HepG2 (cell line): ENCODE measurements at regions not wholly inside any gene's neighbourhood (a gene's known extent, or its start where the extent isn't known, plus 50 kb on each side); places are given as distances from the start of the nearest gene placed in this dataset.

Source experiments
- ATAC-seq: fragments of 200-7000 bp; cut with Tn5 transposase; 3 replicates; pipeline ENCODE4 v1.9.1; 2020; ENCODE audit warnings: mild to moderate bottlenecking, moderate library complexity
- BruUV-seq: library from RNA; stranded (reverse); fragments of 400-500 nt; replicated peaks from 2 replicates; lab custom pipeline; 2021; lab: Mats Ljungman, UMichigan
- CTCF ChIA-PET: fragments of 300-600 bp; formaldehyde crosslinking; extraction: SDS; loops from one replicate; lab custom pipeline; 2021; ENCODE audit warnings: low total read pairs, inconsistent platforms, low intra/inter-chr PET ratio; lab: Yijun Ruan, JAX
- POLR2A ChIA-PET: fragments of 350-600 bp; sonication (Branson Sonifier 250); formaldehyde crosslinking; loops from one replicate; lab custom pipeline; 2020; ENCODE audit warnings: antibody characterized with exemption, inconsistent platforms; lab: Yijun Ruan, JAX
- DNase-seq: peaks from one replicate; pipeline ENCODE4 v3.0.0-alpha.2; 2015; ENCODE audit warnings: low spot score
- FAIRE-seq: peaks from 3 replicates; lab custom pipeline; 2011; peaks lifted over from hg19 to GRCh38; lab: Jason Lieb, UNC
- H2AFZ ChIP-seq: one replicate; pipeline ENCODE4 v1.6.1; 2011; ENCODE audit warnings: low read length, inconsistent platforms
- H3K27ac ChIP-seq: fragments of 300-600 bp; 3 replicates; pipeline ENCODE4 v1.8.0; 2011; ENCODE audit warnings: mixed run types, mild to moderate bottlenecking, mixed read lengths, low read length, inconsistent platforms; ENCODE audit not compliant: insufficient read depth; ENCODE audit errors: extremely low read length
- H3K27me3 ChIP-seq, 2 experiments: fragments of 200-600 bp in 1 of 2; 2 replicates in 1 of 2; 3 replicates in 1 of 2; pipeline versions ENCODE4 v1.6.0 to v1.8.0; 2011; ENCODE audit warnings: low read length in 2 of 2, mild to moderate bottlenecking in 2 of 2, moderate library complexity in 2 of 2, inconsistent platforms in 1 of 2; ENCODE audit not compliant: insufficient read depth in 2 of 2, control insufficient read depth in 1 of 2
- H3K36me3 ChIP-seq, 2 experiments: fragments of 200-600 bp in 1 of 2; replicated peaks in 1 of 2; 2 replicates in 1 of 2; 3 replicates in 1 of 2; pipeline versions ENCODE4 v1.5.1 to v1.8.0; 2011; ENCODE audit warnings: low read length in 2 of 2, inconsistent platforms in 1 of 2; ENCODE audit not compliant: insufficient read depth in 2 of 2, control insufficient read depth in 1 of 2
- H3K4me1 ChIP-seq: 2 replicates; pipeline ENCODE4 v1.5.1; 2012; ENCODE audit warnings: low read length, inconsistent platforms; ENCODE audit not compliant: insufficient read depth
- H3K4me2 ChIP-seq: 2 replicates; pipeline ENCODE4 v1.6.0; 2011; ENCODE audit warnings: low read depth, low read length, inconsistent platforms
- H3K4me3 ChIP-seq, 3 experiments: fragments of 200-600 bp in 1 of 3; sonication (generic), shearing (Covaris generic) in 1 of 3; replicated peaks in 1 of 3; 2 replicates each; pipeline ENCODE4 v1.5.1; 2011 to 2016; ENCODE audit warnings: low read length in 3 of 3, inconsistent platforms in 2 of 3, low read depth in 2 of 3, mild to moderate bottlenecking in 2 of 3, control low read depth in 1 of 3, mixed read lengths in 1 of 3; ENCODE audit not compliant: insufficient read depth in 1 of 3
- H3K79me2 ChIP-seq: one replicate; pipeline ENCODE4 v1.6.1; 2011; ENCODE audit warnings: low read length, inconsistent platforms; ENCODE audit not compliant: insufficient read depth
- H3K9ac ChIP-seq: 2 replicates; pipeline ENCODE4 v1.6.0; 2011; ENCODE audit warnings: mild to moderate bottlenecking, low read depth, low read length, inconsistent platforms; ENCODE audit not compliant: insufficient read depth
- H3K9me3 ChIP-seq: 2 replicates; pipeline ENCODE4 v1.5.1; 2012; ENCODE audit warnings: mild to moderate bottlenecking, low read length
- H4K20me1 ChIP-seq: 2 replicates; pipeline ENCODE4 v1.6.0; 2011; ENCODE audit warnings: inconsistent platforms, mild to moderate bottlenecking, low read length, moderate library complexity; ENCODE audit not compliant: insufficient read depth
- NBN ChIP-seq: fragments of 450-650 bp; conservative IDR thresholded peaks from 2 replicates; pipeline ENCODE4 v1.6.1; 2017
- PRPF4 ChIP-seq: fragments of 200-400 bp; formaldehyde crosslinking; IDR thresholded peaks from 2 replicates; pipeline ENCODE4 v1.6.1; 2016; ENCODE audit warnings: low read length, low read depth; ENCODE audit not compliant: poor library complexity, severe bottlenecking
- RAD21 ChIP-seq: fragments of 450-650 bp; formaldehyde crosslinking; IDR thresholded peaks from 2 replicates; pipeline ENCODE4 v1.5.0; 2020; ENCODE audit warnings: mild to moderate bottlenecking
- TP53 ChIP-seq: sonication (generic); formaldehyde crosslinking; conservative IDR thresholded peaks from 2 replicates; pipeline ENCODE4 v1.4.0; 2020; ENCODE audit warnings: missing genetic modification reagents
- ZBTB1 ChIP-seq: sonication (generic); formaldehyde crosslinking; IDR thresholded peaks from 2 replicates; pipeline ENCODE4 v1.4.0; 2020; ENCODE audit warnings: missing genetic modification reagents, borderline replicate concordance
- ZBTB20 ChIP-seq: sonication (generic); formaldehyde crosslinking; IDR thresholded peaks from 2 replicates; pipeline ENCODE4 v1.8.1; 2023; ENCODE audit warnings: missing genetic modification reagents, low read depth, mild to moderate bottlenecking, borderline replicate concordance
- ZNF160 ChIP-seq: sonication (generic); formaldehyde crosslinking; IDR thresholded peaks from 2 replicates; pipeline ENCODE4 v1.8.0; 2022; ENCODE audit warnings: mild to moderate bottlenecking, inconsistent platforms, missing genetic modification reagents
- ZNF549 ChIP-seq: sonication (generic); formaldehyde crosslinking; IDR thresholded peaks from 2 replicates; pipeline ENCODE4 v1.5.0; 2020; ENCODE audit warnings: missing genetic modification reagents
- ZSCAN25 ChIP-seq: sonication (generic); formaldehyde crosslinking; IDR thresholded peaks from 2 replicates; pipeline ENCODE4 v1.8.0; 2022; ENCODE audit warnings: mild to moderate bottlenecking, missing genetic modification reagents
- WGBS: methylation state at CpG from one replicate; pipeline ENCODE4 v1.1.6; 2017; ENCODE audit warnings: low lambda C conversion rate; 5-methylcytosine and 5-hydroxymethylcytosine counted together
- in situ Hi-C: cut with HindIII; loops from 2 replicates; pipeline ENCODE4 v1.10.0; 2017; ENCODE audit warnings: low pct_unique_long_range_greater_than_20kb; ENCODE audit not compliant: extremely low pct_ligation_motif_present
- intact Hi-C: fragments of 100-400 bp; cut with micrococcal nuclease; formaldehyde crosslinking; loops from one replicate; pipeline ENCODE4 v1.10.0; 2022; ENCODE audit not compliant: unreplicated experiment
- TF ChIP-seq, protein P1 (sequence below): IDR thresholded peaks from 2 replicates; pipeline ENCODE4 v1.6.1; 2016

DNA sequence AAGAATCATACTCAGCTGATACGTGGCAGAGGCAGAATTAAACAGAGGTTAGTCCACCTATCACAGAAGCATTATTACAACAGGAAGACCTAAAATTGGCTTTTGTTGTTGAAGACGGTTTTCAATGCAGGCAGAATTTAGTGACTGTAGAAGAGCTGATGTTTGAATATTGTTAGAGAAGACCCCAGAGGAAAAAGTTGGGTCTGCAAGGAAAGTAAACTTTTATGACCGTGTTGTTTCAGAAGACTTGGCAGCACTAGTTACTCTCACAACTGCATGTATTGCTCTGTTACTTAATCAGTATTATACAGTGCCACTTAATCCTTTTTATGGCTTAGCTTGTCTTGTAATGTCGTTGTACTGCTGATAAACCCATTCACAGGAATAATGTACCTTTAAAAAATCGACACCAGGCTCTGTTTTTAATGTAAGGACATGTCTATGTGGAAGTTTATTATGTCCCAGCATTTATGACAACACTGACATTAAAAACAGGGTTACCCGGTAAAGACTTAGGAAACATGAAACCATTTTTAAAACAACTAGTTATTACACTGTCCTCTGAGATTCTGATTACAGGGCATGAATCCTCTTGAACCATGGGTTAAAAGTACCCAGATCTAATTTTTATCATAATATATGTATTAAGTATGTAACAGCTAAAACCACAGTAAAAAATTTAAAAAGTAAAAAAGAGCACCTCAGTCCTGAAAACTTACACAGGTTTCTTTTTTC, 235.4 kb downstream of the TTLL7 start:
- no peak overlapping the region for H3K27ac ChIP-seq
- no peaks in the 10 kb centered on the region for H3K27me3 ChIP-seq
- no peak overlapping the region for H3K4me3 ChIP-seq
- POLR2A ChIA-PET = no interaction called here
- WGBS = 44% methylated on average over 6 of the region's 6 CpGs
- TF ChIP-seq PRPF4 (no peak), ZNF160 (no peak), ZSCAN25 (CRISPR knock-in tag) (no peak), ZBTB1 (CRISPR knock-in tag) (no peak), RAD21 (CRISPR knock-in tag) (no peak), TP53 (CRISPR knock-in tag) (no peak), ZBTB20 (CRISPR knock-in tag) (no peak), ZNF549 (CRISPR knock-in tag) (no peak), NBN (no peak)
- TF ChIP-seq, protein P1, sequence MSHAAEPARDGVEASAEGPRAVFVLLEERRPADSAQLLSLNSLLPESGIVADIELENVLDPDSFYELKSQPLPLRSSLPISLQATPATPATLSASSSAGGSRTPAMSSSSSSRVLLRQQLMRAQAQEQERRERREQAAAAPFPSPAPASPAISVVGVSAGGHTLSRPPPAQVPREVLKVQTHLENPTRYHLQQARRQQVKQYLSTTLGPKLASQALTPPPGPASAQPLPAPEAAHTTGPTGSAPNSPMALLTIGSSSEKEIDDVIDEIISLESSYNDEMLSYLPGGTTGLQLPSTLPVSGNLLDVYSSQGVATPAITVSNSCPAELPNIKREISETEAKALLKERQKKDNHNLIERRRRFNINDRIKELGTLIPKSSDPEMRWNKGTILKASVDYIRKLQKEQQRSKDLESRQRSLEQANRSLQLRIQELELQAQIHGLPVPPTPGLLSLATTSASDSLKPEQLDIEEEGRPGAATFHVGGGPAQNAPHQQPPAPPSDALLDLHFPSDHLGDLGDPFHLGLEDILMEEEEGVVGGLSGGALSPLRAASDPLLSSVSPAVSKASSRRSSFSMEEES (CRISPR knock-in tag) = no peak
- no peaks in the 10 kb centered on the region for H4K20me1 ChIP-seq
- peaks cover 33% of the 10 kb centered on the region for H3K4me1 ChIP-seq
- in situ Hi-C loops (no loop called here), intact Hi-C loops (no loop called here)
- CTCF ChIA-PET = no interaction called here
- FAIRE-seq = no peak
- BruUV-seq = no TSS peak
- no peak overlapping the region for H3K4me2 ChIP-seq
- 0 out of 2 replicates have a peak, but pooled peaks cover 21% of the 10 kb centered on the region for H3K9me3 ChIP-seq
- no peaks in the 10 kb centered on the region for H3K79me2 ChIP-seq
- no peak overlapping the region for H3K9ac ChIP-seq
- ATAC-seq = no peak
- H3K36me3 ChIP-seq = no peaks in the 10 kb centered on the region
- H2AFZ ChIP-seq = no peak overlapping the region
- no peak for DNase-seq
